GM18861 (cell line): ENCODE measurements at regions not wholly inside any gene's neighbourhood (a gene's known extent, or its start where the extent isn't known, plus 50 kb on each side); places are given as distances from the start of the nearest gene placed in this dataset.
"Not testable (repeated sequence)": the region's sequence is repeated elsewhere in the genome, so short reads cannot be mapped to it uniquely, and the experiment has no call there.

Experiments used
- ATAC-seq: cut with Tn5 transposase; IDR thresholded peaks from one replicate; pipeline ENCODE4 v1.9.1; 2021; ENCODE audit not compliant: unreplicated experiment

- ATAC-seq = not testable (repeated sequence)
Observed at GRCh38 chr16:29578898-29579297, 72.7 kb upstream of the NPIPB12 start.

GRCh38 chr16:29581764-29582163 is 75.6 kb upstream of the NPIPB12 start:
- not testable (repeated sequence) for ATAC-seq

GRCh38 chr16:29591919-29592318 is 71.1 kb upstream of the SPN start:
- ATAC-seq = not testable (repeated sequence)

- peak; percentile 22 for ATAC-seq
Observed at GRCh38 chr16:29594269-29594925, 68.7 kb upstream of the SPN start.

- peak; percentile 66 for ATAC-seq
Observed at GRCh38 chr16:29594926-29595838, 67.9 kb upstream of the SPN start.

- ATAC-seq = not testable (repeated sequence)
Observed at GRCh38 chr16:29597030-29597429, 66.0 kb upstream of the SPN start.

- ATAC-seq = peak; percentile 46
Observed at GRCh38 chr16:29600111-29601000, 62.7 kb upstream of the SPN start.

GRCh38 chr16:29602247-29602625 is 60.8 kb upstream of the SPN start:
- ATAC-seq = not testable (repeated sequence)

- not testable (repeated sequence) for ATAC-seq
Observed at GRCh38 chr16:29602683-29603088, 60.4 kb upstream of the SPN start.

GRCh38 chr16:29604631-29605549 is 58.2 kb upstream of the SPN start:
- not testable (repeated sequence) for ATAC-seq

- ATAC-seq = not testable (repeated sequence)
Observed at GRCh38 chr16:29605593-29606205, 57.3 kb upstream of the SPN start.

- not testable (repeated sequence) for ATAC-seq
Observed at GRCh38 chr16:29606669-29607427, 56.2 kb upstream of the SPN start.

- not testable (repeated sequence) for ATAC-seq
Observed at GRCh38 chr16:29607428-29607823, 55.6 kb upstream of the SPN start.

GRCh38 chr16:29612381-29613306 is 50.4 kb upstream of the SPN start:
- peak; percentile 29 for ATAC-seq
